BLaER1 (cell line): ENCODE measurements at regions not wholly inside any gene's neighbourhood (a gene's known extent, or its start where the extent isn't known, plus 50 kb on each side); places are given as distances from the start of the nearest gene placed in this dataset.

Source experiments
- H3K27ac ChIP-seq: shearing (Covaris generic); formaldehyde crosslinking; 2 replicates; pipeline ENCODE4 v1.8.1; 2022
- H3K27me3 ChIP-seq: shearing (Covaris generic); formaldehyde crosslinking; 2 replicates; pipeline ENCODE4 v1.8.1; 2022
- H3K36me3 ChIP-seq: shearing (Covaris generic); formaldehyde crosslinking; 2 replicates; pipeline ENCODE4 v1.8.1; 2022
- H3K4me1 ChIP-seq: shearing (Covaris generic); formaldehyde crosslinking; 2 replicates; pipeline ENCODE4 v1.8.1; 2022
- H3K4me2 ChIP-seq: shearing (Covaris generic); formaldehyde crosslinking; 2 replicates; pipeline ENCODE4 v1.8.1; 2022
- H3K4me3 ChIP-seq: shearing (Covaris generic); formaldehyde crosslinking; 2 replicates; pipeline ENCODE4 v1.8.1; 2022
- H3K9ac ChIP-seq: shearing (Covaris generic); formaldehyde crosslinking; 2 replicates; pipeline ENCODE4 v1.8.1; 2022
- H3K9me3 ChIP-seq: shearing (Covaris generic); formaldehyde crosslinking; 2 replicates; pipeline ENCODE4 v1.8.1; 2022
- H4K20me1 ChIP-seq: shearing (Covaris generic); formaldehyde crosslinking; 2 replicates; pipeline ENCODE4 v1.8.1; 2022
- Cebpa-rat ChIP-seq: shearing (Covaris generic); IDR thresholded peaks from 2 replicates; pipeline ENCODE4 v1.8.1; 2022

DNA sequence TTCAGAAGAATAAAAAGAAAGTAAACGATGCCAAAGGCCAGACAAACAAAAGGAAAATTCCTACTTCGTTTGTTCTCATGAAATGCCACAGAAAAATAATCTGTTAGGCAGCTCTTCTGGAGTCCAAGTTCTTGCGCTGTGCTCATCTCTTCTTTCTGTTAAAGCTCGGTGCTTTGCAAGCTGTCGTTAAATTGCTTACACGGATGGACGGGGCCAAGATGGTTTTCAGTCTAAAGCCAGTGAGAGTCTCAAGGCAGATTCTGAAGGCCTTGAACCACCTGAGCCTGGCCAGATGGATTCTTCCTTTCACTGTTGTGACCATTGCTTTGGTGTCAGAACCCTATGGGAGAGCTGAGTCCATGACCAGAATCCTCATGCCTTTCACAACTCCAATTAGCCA lies 97.6 kb upstream of the RMDN2 start:
- Histone ChIP-seq H3K9me3 (0 out of 2 replicates have a peak, but pooled peaks cover 6% of the 10 kb centered on the region), H3K9ac (no peak overlapping the region), H3K4me2 (no peak overlapping the region), H3K4me3 (no peak overlapping the region), H3K27ac (no peak overlapping the region), H3K4me1 (peaks cover 37% of the 10 kb centered on the region), H3K27me3 (no peaks in the 10 kb centered on the region), H4K20me1 (no peaks in the 10 kb centered on the region), H3K36me3 (no peaks in the 10 kb centered on the region)
- no peak for TF ChIP-seq Cebpa-rat

- Histone ChIP-seq H4K20me1 (no peaks in the 10 kb centered on the region), H3K4me1 (peaks cover 31% of the 10 kb centered on the region), H3K4me2 (no peak overlapping the region), H3K4me3 (no peak overlapping the region), H3K27ac (no peak overlapping the region), H3K27me3 (no peaks in the 10 kb centered on the region), H3K9me3 (0 out of 2 replicates have a peak, but pooled peaks cover 6% of the 10 kb centered on the region), H3K9ac (no peak overlapping the region), H3K36me3 (no peaks in the 10 kb centered on the region)
- TF ChIP-seq Cebpa-rat, result no peak
Measured at GRCh38 chr2:37827911-37828511, 97.1 kb upstream of the RMDN2 start.

DNA sequence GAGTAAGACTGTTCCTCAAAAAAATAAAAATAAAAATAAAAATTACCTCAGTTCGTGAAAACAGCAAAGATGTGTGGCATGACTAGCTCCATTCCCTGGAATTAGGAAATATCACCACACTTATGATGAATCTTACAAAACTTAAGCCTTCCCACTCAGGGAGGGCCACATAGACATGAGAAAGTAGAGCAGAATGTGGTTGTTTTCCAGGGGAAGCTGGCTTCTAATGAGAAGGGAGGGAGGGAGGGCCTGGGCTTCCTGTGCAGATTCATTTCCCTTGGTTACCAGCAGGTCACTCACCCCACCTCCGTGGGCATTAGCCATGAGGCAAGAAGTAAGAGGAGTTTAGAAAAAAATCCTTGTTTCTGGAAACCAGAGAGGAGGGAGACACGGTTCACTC lies 95.9 kb upstream of the RMDN2 start:
- H4K20me1 ChIP-seq, result no peaks in the 10 kb centered on the region
- peaks cover 20% of the 10 kb centered on the region for H3K4me1 ChIP-seq
- no peaks in the 10 kb centered on the region for H3K27me3 ChIP-seq
- H3K27ac ChIP-seq, result no peak overlapping the region
- H3K36me3 ChIP-seq, result no peaks in the 10 kb centered on the region
- H3K9ac ChIP-seq, result no peak overlapping the region
- TF ChIP-seq Cebpa-rat, result no peak
- no peak overlapping the region for H3K4me3 ChIP-seq
- 0 out of 2 replicates have a peak, but pooled peaks cover 6% of the 10 kb centered on the region for H3K9me3 ChIP-seq
- peak overlapping the region; percentile 71 for H3K4me2 ChIP-seq

- no peak overlapping the region for H3K9ac ChIP-seq
- 0 out of 2 replicates have a peak, but pooled peaks cover 6% of the 10 kb centered on the region for H3K9me3 ChIP-seq
- H3K27ac ChIP-seq, result peak overlapping the region; percentile 45; the same call in 1 of the 2 replicates
- H3K4me2 ChIP-seq, result peak overlapping the region; percentile 71
- no peaks in the 10 kb centered on the region for H4K20me1 ChIP-seq
- peaks cover 19% of the 10 kb centered on the region for H3K4me1 ChIP-seq
- no peak for TF ChIP-seq Cebpa-rat
- H3K27me3 ChIP-seq, result no peaks in the 10 kb centered on the region
- H3K36me3 ChIP-seq, result no peaks in the 10 kb centered on the region
- no peak overlapping the region for H3K4me3 ChIP-seq
Measured at GRCh38 chr2:37829616-37830395, 95.3 kb upstream of the RMDN2 start.

DNA sequence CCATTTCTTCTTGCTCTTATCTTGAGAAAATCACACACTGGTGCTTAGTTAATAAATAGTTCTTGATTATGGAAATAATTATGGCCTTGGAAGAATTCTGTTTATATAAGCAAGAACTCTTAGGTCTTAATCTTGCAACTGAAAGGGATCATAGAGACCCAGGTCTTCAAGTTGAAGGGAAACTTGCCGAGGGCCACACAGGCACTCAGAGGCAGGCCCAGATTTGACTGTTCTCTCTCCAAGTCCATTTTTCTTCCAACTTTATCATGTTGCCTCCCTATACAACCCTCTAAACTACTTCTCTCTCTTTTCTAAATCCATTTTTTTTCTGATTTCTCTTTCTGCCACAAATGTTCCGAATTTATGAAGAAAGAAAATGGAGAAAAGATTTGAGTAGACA lies 94.5 kb upstream of the RMDN2 start:
- Histone ChIP-seq H3K36me3 (no peaks in the 10 kb centered on the region), H3K9me3 (0 out of 2 replicates have a peak, but pooled peaks cover 6% of the 10 kb centered on the region), H3K4me1 (peaks cover 19% of the 10 kb centered on the region), H3K4me2 (no peak overlapping the region), H3K27ac (no peak overlapping the region), H3K27me3 (no peaks in the 10 kb centered on the region), H4K20me1 (no peaks in the 10 kb centered on the region), H3K9ac (no peak overlapping the region), H3K4me3 (no peak overlapping the region)
- no peak for TF ChIP-seq Cebpa-rat

DNA sequence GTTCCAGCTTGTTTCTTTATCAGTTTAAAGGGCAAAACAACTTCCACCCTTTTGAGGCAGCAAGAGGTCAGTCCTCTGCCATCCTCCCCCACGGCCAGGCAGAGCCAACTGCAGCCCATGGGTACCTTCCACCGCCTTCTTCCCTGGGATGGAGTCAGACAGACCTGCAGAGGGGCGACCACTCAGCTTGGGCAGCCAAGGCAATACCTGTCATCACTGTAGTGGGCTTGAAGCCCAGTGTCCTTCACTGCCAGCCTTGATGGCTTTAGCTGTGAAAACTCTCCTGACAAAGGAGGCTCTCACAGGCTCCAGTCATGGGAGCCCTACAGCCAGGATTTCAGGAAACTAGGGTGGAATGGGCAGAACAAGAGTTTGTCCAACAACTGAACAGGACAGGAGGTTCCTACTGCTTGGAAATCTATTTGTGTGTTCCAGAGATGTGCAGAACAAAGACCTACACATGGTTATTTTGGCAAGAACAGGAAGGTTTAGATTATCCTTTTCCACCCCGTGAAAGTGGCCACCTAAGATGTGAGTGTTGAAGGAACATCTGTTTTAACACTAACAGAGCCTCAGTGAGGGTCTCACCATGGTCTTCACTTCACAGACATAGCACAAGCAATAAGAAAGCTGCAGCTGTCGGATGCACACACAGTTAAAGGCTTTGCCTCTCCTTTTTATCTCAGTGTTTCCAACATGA lies 93.9 kb upstream of the RMDN2 start:
- Histone ChIP-seq H3K4me2 (no peak overlapping the region), H3K27ac (no peak overlapping the region), H3K9me3 (0 out of 2 replicates have a peak, but pooled peaks cover 5% of the 10 kb centered on the region), H4K20me1 (no peaks in the 10 kb centered on the region), H3K9ac (no peak overlapping the region), H3K4me3 (no peak overlapping the region), H3K36me3 (no peaks in the 10 kb centered on the region), H3K4me1 (peaks cover 19% of the 10 kb centered on the region), H3K27me3 (no peaks in the 10 kb centered on the region)
- TF ChIP-seq Cebpa-rat, result no peak

GRCh38 chr2:37832590-37833197 lies 92.4 kb upstream of the RMDN2 start:
- Histone ChIP-seq H3K4me2 (no peak overlapping the region), H4K20me1 (no peaks in the 10 kb centered on the region), H3K27ac (no peak overlapping the region), H3K27me3 (no peaks in the 10 kb centered on the region), H3K9ac (no peak overlapping the region), H3K9me3 (no peaks in the 10 kb centered on the region), H3K36me3 (no peaks in the 10 kb centered on the region), H3K4me1 (peaks cover 19% of the 10 kb centered on the region), H3K4me3 (no peak overlapping the region)
- TF ChIP-seq Cebpa-rat, result no peak

DNA sequence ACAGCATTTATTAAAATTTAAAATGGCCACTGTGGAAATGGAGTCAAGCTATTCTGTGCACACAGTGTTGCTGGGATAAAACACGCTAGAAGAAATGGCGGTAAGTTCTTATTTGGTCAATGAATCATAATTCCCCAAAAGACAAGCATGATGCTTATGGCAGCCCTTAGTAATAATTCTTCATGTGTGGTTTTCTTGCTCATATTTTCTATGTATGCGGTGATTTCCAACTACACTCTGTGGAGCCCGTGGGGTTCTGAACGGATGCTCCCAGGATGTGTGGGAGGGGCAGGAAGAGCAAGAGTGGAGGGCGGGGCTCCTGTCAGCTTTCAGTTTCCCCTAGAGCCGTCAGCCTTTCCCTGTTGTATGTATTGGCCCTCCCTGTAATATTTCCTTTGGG lies 91.7 kb upstream of the RMDN2 start:
- H4K20me1 ChIP-seq, result no peaks in the 10 kb centered on the region
- TF ChIP-seq Cebpa-rat, result no peak
- no peak overlapping the region for H3K9ac ChIP-seq
- no peak overlapping the region for H3K4me2 ChIP-seq
- no peaks in the 10 kb centered on the region for H3K9me3 ChIP-seq
- H3K36me3 ChIP-seq, result no peaks in the 10 kb centered on the region
- no peak overlapping the region for H3K4me3 ChIP-seq
- no peak overlapping the region for H3K27ac ChIP-seq
- H3K4me1 ChIP-seq, result peaks cover 19% of the 10 kb centered on the region
- no peaks in the 10 kb centered on the region for H3K27me3 ChIP-seq

DNA sequence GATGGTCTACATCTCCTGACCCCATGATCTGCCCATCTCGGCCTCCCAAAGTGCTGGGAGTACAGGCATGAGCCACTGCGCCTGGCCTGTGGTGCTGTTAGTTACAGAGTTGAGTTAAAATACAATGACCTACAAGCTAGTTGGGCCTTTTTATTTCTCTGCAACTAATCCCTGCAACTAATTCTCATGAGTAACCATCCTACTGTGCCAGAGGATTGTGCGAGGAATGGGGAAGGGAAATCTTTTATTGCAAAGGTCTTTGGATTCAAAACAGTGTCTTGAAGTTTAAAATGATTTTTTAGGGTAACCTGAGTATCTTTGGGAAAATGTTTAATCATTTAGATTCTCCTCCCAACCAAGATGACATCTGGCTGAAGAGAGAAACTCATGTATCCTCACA lies 88.8 kb upstream of the RMDN2 start:
- H3K9me3 ChIP-seq, result no peaks in the 10 kb centered on the region
- no peak for TF ChIP-seq Cebpa-rat
- no peaks in the 10 kb centered on the region for H3K36me3 ChIP-seq

More for the DNA sequence above, 88.8 kb upstream of the RMDN2 start:
- Histone ChIP-seq H4K20me1 (no peaks in the 10 kb centered on the region), H3K4me3 (no peak overlapping the region), H3K4me1 (no peaks in the 10 kb centered on the region), H3K4me2 (no peak overlapping the region), H3K9ac (no peak overlapping the region), H3K27ac (no peak overlapping the region), H3K27me3 (no peaks in the 10 kb centered on the region)
